NCI-H345 treated with DMSO at 0.1 percent for 48 hours (cell line): ENCODE measurements at regions not wholly inside any gene's neighbourhood (a gene's known extent, or its start where the extent isn't known, plus 50 kb on each side); places are given as distances from the start of the nearest gene placed in this dataset.
"Not testable (repeated sequence)": the region's sequence is repeated elsewhere in the genome, so short reads cannot be mapped to it uniquely, and the experiment has no call there.

Experiments used
- DNase-seq: peaks from one replicate; lab custom pipeline; 2025; ENCODE audit not compliant: unreplicated experiment; lab: John Stamatoyannopoulos, UW

GRCh38 chr1:64318428-64318827 is 115.0 kb downstream of the UBE2U start:
- DNase-seq: no peak

GRCh38 chr1:64320007-64320406 is 116.6 kb downstream of the UBE2U start:
- DNase-seq: no peak

- no peak for DNase-seq
These were observed 117.0 kb downstream of the UBE2U start for GRCh38 chr1:64320470-64320869.

GRCh38 chr1:64320922-64321614 is 117.6 kb downstream of the UBE2U start:
- no peak for DNase-seq

- no peak for DNase-seq
These were observed 119.6 kb downstream of the UBE2U start for GRCh38 chr1:64323054-64323453.

GRCh38 chr1:64323882-64324281 is 120.5 kb downstream of the UBE2U start:
- no peak for DNase-seq

GRCh38 chr1:64325856-64326255 is 122.4 kb downstream of the UBE2U start:
- no peak for DNase-seq

- DNase-seq: no peak
These were observed 123.7 kb downstream of the UBE2U start for GRCh38 chr1:64327119-64327518.

- DNase-seq: no peak
These were observed 124.8 kb downstream of the UBE2U start for GRCh38 chr1:64328193-64328592.

GRCh38 chr1:64330839-64331238 is 127.4 kb downstream of the UBE2U start:
- no peak for DNase-seq

GRCh38 chr1:64335636-64336035 is 132.2 kb downstream of the UBE2U start:
- DNase-seq: no peak

GRCh38 chr1:64337475-64337874 is 132.5 kb upstream of the CACHD1 start:
- no peak for DNase-seq

GRCh38 chr1:64337926-64338325 is 132.0 kb upstream of the CACHD1 start:
- no peak for DNase-seq

GRCh38 chr1:64340361-64340760 is 129.6 kb upstream of the CACHD1 start:
- no peak for DNase-seq

- DNase-seq: peak; percentile 92
These were observed 126.7 kb upstream of the CACHD1 start for GRCh38 chr1:64343105-64343822.

- DNase-seq: peak; percentile 46
These were observed 126.1 kb upstream of the CACHD1 start for GRCh38 chr1:64343823-64344190.

- no peak for DNase-seq
These were observed 121.5 kb upstream of the CACHD1 start for GRCh38 chr1:64348270-64348960.

- no peak for DNase-seq
These were observed 120.8 kb upstream of the CACHD1 start for GRCh38 chr1:64348961-64349648.

GRCh38 chr1:64355534-64355933 is 114.4 kb upstream of the CACHD1 start:
- DNase-seq: not testable (repeated sequence)

GRCh38 chr1:64356636-64357256 is 113.2 kb upstream of the CACHD1 start:
- no peak for DNase-seq

GRCh38 chr1:64357422-64357821 is 112.5 kb upstream of the CACHD1 start:
- DNase-seq: no peak
